ENCODE measurements at regions not wholly inside any gene's neighbourhood (a gene's known extent, or its start where the extent isn't known, plus 50 kb on each side); places are given as distances from the start of the nearest gene placed in this dataset.
"Not testable (repeated sequence)": the region's sequence is repeated elsewhere in the genome, so short reads cannot be mapped to it uniquely, and the experiment has no call there.

DNA sequence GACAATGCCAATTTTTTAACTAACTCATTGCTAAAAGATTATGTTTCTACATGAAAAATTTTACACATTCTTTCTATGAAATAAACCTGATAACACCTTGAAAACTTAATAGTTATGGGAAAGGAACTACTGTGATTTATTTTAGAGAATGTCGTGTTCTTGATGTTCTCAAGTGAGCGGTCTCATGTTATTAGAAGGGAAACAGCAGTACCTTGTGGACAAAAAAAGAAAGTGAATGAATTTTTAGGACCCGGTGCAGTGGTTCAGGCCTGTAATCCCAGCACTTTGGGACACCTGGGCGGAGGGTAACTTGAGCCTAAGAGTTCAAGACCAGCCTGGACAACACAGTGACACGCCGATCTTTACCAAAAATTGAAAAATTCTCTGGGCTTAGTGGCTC, 908.5 kb upstream of the DEFB115 start:
- H3K36me3 ChIP-seq (ENCODE audit: control insufficient read depth, insufficient read depth, low read length); H4K20me1 ChIP-seq (ENCODE audit: control insufficient read depth, extremely low read depth, insufficient read depth, low read length); H3K9ac ChIP-seq (ENCODE audit: insufficient read depth, low read length); H2AFZ ChIP-seq (ENCODE audit: low read length); H3K4me3 ChIP-seq (replicated peaks in 1 of 4; ENCODE audit: control extremely low read depth in 1 of 4, insufficient read depth in 1 of 4, low read depth in 3 of 4, low read length in 4 of 4); H3K4me2 ChIP-seq (ENCODE audit: extremely low read depth, insufficient read depth, low read length); H3K27ac ChIP-seq (ENCODE audit: insufficient read depth, low read length); H3K9me3 ChIP-seq (ENCODE audit: control insufficient read depth, insufficient read depth, low read depth, low read length); H3K4me1 ChIP-seq (ENCODE audit: control insufficient read depth, extremely low read depth, insufficient read depth, low read length); H3K79me2 ChIP-seq (ENCODE audit: control insufficient read depth, insufficient read depth, low read length); H3K27me3 ChIP-seq (ENCODE audit: control insufficient read depth, insufficient read depth, low read length): not testable (repeated sequence)
- TF ChIP-seq, protein P1, sequence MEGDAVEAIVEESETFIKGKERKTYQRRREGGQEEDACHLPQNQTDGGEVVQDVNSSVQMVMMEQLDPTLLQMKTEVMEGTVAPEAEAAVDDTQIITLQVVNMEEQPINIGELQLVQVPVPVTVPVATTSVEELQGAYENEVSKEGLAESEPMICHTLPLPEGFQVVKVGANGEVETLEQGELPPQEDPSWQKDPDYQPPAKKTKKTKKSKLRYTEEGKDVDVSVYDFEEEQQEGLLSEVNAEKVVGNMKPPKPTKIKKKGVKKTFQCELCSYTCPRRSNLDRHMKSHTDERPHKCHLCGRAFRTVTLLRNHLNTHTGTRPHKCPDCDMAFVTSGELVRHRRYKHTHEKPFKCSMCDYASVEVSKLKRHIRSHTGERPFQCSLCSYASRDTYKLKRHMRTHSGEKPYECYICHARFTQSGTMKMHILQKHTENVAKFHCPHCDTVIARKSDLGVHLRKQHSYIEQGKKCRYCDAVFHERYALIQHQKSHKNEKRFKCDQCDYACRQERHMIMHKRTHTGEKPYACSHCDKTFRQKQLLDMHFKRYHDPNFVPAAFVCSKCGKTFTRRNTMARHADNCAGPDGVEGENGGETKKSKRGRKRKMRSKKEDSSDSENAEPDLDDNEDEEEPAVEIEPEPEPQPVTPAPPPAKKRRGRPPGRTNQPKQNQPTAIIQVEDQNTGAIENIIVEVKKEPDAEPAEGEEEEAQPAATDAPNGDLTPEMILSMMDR (conservative IDR thresholded peaks at IDR 0.05 in 1 of 2, IDR thresholded peaks at IDR 0.05 in 1 of 2; ENCODE audit: low read depth in 1 of 2, low read length in 2 of 2): peak in 1 of 2 donors; percentile 1
- peak in 1 of 2 donors; percentile 20 for DNase-seq (ENCODE audit: low read depth in 2 of 2)

DNA sequence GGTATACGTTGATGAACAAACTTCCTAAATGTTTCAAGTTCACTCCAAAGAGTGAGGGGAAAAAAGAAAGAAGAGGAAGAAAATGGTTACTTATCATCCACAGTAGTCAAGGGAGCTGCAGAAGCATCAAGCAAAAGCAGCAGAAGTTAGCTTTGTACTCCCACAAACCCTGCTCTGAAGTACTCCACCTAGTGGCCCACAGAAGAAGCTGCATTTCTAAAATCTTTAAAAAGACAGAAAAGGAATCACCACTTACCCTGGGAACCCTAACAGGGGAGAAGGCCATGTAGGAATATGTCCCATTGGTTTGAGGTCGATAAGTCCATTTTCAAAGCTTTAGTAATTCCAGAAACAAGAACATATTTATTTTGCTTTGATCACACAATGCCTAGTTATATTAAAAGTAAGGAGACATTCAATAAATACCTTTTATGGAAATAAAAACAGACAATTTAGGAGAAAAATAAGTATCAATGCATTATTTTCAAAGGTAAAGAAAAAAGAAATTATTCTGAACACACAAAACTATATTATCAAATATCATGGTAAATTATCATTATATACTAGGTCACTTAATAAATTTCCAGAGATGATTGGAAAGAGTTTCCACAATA, 900.5 kb upstream of the DEFB115 start:
- H3K9me3 ChIP-seq (ENCODE audit: control insufficient read depth, insufficient read depth, low read depth, low read length); H3K27ac ChIP-seq (ENCODE audit: insufficient read depth, low read length); H3K36me3 ChIP-seq (ENCODE audit: control insufficient read depth, insufficient read depth, low read length); DNase-seq (ENCODE audit: low read depth in 2 of 2); H3K27me3 ChIP-seq (ENCODE audit: control insufficient read depth, insufficient read depth, low read length); H3K4me2 ChIP-seq (ENCODE audit: extremely low read depth, insufficient read depth, low read length); H4K20me1 ChIP-seq (ENCODE audit: control insufficient read depth, extremely low read depth, insufficient read depth, low read length); H3K4me3 ChIP-seq (replicated peaks in 1 of 4; ENCODE audit: control extremely low read depth in 1 of 4, insufficient read depth in 1 of 4, low read depth in 3 of 4, low read length in 4 of 4); H3K9ac ChIP-seq (ENCODE audit: insufficient read depth, low read length); H3K4me1 ChIP-seq (ENCODE audit: control insufficient read depth, extremely low read depth, insufficient read depth, low read length); H3K79me2 ChIP-seq (ENCODE audit: control insufficient read depth, insufficient read depth, low read length); H2AFZ ChIP-seq (ENCODE audit: low read length): not testable (repeated sequence)
- TF ChIP-seq, protein P1 (conservative IDR thresholded peaks at IDR 0.05 in 1 of 2, IDR thresholded peaks at IDR 0.05 in 1 of 2; ENCODE audit: low read depth in 1 of 2, low read length in 2 of 2): peak; percentile 31 to 48

DNA sequence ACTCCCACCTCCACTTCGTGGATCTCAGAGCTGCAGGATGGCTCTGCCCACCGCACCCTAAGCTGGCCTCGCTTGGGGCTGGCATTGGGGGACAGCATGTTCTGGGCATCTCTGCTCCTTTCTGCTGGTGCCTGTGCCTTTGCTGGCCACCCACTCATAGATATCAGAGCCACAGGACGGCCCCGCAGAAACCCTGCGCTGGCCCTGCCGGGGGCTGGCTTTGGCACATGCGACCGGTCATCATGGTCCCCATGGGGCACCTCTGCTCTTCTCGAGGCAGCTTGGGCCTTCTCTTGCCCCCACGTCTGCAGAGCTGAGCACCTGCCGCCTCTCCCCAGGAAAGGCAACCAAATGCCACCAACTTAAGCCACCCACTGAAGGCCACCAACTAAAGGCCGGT, 895.7 kb upstream of the DEFB115 start:
- not testable (repeated sequence) for H3K9ac ChIP-seq (ENCODE audit: insufficient read depth, low read length); H3K27me3 ChIP-seq (ENCODE audit: control insufficient read depth, insufficient read depth, low read length); H3K4me3 ChIP-seq (replicated peaks in 1 of 4; ENCODE audit: control extremely low read depth in 1 of 4, insufficient read depth in 1 of 4, low read depth in 3 of 4, low read length in 4 of 4); H2AFZ ChIP-seq (ENCODE audit: low read length); H4K20me1 ChIP-seq (ENCODE audit: control insufficient read depth, extremely low read depth, insufficient read depth, low read length); DNase-seq (ENCODE audit: low read depth in 2 of 2); H3K9me3 ChIP-seq (ENCODE audit: control insufficient read depth, insufficient read depth, low read depth, low read length); H3K4me1 ChIP-seq (ENCODE audit: control insufficient read depth, extremely low read depth, insufficient read depth, low read length); H3K4me2 ChIP-seq (ENCODE audit: extremely low read depth, insufficient read depth, low read length); H3K36me3 ChIP-seq (ENCODE audit: control insufficient read depth, insufficient read depth, low read length); H3K79me2 ChIP-seq (ENCODE audit: control insufficient read depth, insufficient read depth, low read length); H3K27ac ChIP-seq (ENCODE audit: insufficient read depth, low read length)

DNA sequence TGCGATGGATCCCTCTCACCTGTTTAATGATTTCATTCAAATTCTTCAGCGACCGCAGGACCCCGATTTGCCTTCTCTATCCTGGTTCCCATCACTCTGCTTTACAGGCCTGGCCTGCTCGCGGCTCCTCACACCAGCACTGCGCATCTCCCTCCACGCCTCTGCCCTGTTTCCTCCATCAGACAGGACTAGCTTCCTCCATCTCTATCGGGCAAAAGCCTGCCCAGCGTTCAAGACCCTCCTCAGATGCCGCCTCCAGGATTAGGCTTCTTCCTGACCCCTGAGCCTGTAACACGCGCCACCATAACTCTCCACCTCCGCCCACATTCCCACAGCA, 881.1 kb upstream of the DEFB115 start:
- not testable (repeated sequence) for H3K9ac ChIP-seq (ENCODE audit: insufficient read depth, low read length); H3K27me3 ChIP-seq (ENCODE audit: control insufficient read depth, insufficient read depth, low read length); H3K27ac ChIP-seq (ENCODE audit: insufficient read depth, low read length); H3K9me3 ChIP-seq (ENCODE audit: control insufficient read depth, insufficient read depth, low read depth, low read length); H2AFZ ChIP-seq (ENCODE audit: low read length); H3K79me2 ChIP-seq (ENCODE audit: control insufficient read depth, insufficient read depth, low read length); H3K4me1 ChIP-seq (ENCODE audit: control insufficient read depth, extremely low read depth, insufficient read depth, low read length); H4K20me1 ChIP-seq (ENCODE audit: control insufficient read depth, extremely low read depth, insufficient read depth, low read length); DNase-seq (ENCODE audit: low read depth in 2 of 2); H3K36me3 ChIP-seq (ENCODE audit: control insufficient read depth, insufficient read depth, low read length); H3K4me2 ChIP-seq (ENCODE audit: extremely low read depth, insufficient read depth, low read length)
- peak overlapping the region in 2 of 4 experiments; percentile 51 to 71 for H3K4me3 ChIP-seq (replicated peaks in 1 of 4; ENCODE audit: control extremely low read depth in 1 of 4, insufficient read depth in 1 of 4, low read depth in 3 of 4, low read length in 4 of 4)

Data from fibroblast of lung (primary cell).